NCI-H2029 treated with DMSO at 0.1 percent for 48 hours (cell line): ENCODE measurements at regions not wholly inside any gene's neighbourhood (a gene's known extent, or its start where the extent isn't known, plus 50 kb on each side); places are given as distances from the start of the nearest gene placed in this dataset.

Experiments
- DNase-seq: peaks from one replicate; lab custom pipeline; 2025; lab: John Stamatoyannopoulos, UW

- DNase-seq: no peak
Measured at GRCh38 chr1:63122079-63122478, 200.3 kb upstream of the FOXD3 start.

GRCh38 chr1:63124666-63125191 is 197.6 kb upstream of the FOXD3 start:
- no peak for DNase-seq

DNA sequence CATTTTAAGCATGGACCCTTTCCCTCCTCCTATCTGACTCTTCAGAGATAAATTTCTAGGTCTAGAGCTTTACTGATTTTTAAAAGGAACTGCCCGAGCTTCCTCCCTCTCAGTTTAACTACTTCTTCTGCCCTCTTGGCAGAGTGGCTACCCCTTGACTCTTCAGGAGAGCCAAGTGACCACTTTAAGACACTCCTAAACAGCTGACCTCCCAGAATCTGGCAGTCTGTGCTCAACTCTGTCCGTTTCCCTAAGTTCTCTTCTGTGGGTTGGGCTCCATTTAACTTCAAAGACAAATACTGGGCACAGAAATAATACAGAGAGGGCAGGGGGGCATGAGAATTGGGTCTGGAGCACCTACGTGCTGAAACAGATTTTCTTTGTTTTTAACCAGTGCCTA is 196.3 kb upstream of the FOXD3 start:
- no peak for DNase-seq

- DNase-seq: no peak
Measured at GRCh38 chr1:63127376-63127775, 195.0 kb upstream of the FOXD3 start.

GRCh38 chr1:63128556-63128955 is 193.8 kb upstream of the FOXD3 start:
- DNase-seq: no peak

GRCh38 chr1:63129184-63129583 is 193.2 kb upstream of the FOXD3 start:
- no peak for DNase-seq

DNA sequence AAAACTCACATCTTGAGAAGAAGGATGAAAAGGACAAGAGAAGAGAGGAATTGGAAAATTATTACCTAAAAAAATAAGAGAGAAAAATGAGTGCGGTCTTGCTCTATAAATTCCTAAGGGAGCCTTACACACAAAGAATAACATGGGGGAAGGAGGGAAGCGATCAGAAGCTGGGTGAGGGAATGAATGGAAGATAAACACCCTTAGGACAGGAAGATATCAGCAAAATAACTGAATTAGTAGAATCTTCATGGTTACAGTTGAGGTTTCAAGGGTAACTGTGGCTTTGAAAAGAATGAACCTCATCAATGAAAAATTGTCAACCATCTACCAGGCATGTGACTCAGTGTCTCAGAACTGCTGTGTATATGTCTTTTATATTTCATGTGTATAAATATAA is 192.5 kb upstream of the FOXD3 start:
- no peak for DNase-seq

DNA sequence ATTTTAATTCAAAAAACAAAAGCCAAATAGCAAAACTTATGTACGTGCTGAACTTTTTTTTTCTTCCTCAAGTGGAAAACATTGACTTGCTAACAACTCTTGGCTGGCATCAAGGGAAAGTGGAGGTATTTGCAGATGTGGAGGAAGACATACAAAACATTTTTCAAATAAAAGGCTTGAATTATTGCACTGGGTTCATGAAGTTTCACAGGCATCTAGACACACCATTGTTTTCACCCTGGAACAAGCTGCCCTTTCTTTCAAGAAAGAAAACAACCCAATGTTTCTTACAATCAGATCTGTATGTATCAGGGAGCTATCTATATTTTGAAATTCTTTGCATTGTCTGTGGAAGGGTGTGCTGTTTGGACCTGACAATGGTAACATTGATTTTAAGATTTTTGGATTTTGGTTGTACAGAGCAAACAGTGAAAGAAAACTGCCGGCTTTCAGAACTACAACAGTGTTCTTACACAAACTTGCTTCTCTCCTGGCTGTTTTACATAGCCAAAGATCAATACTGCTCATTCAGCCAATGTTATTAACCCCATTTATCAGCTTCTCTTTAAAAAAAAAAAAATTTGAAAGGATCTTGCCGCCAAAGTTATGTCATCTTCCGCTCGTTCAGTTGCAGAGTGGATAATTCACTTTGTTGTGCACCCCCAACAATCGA is 187.7 kb upstream of the FOXD3 start:
- DNase-seq: no peak

- no peak for DNase-seq
Measured at GRCh38 chr1:63135174-63135512, 187.2 kb upstream of the FOXD3 start.

GRCh38 chr1:63135801-63136200 is 186.6 kb upstream of the FOXD3 start:
- no peak for DNase-seq

DNA sequence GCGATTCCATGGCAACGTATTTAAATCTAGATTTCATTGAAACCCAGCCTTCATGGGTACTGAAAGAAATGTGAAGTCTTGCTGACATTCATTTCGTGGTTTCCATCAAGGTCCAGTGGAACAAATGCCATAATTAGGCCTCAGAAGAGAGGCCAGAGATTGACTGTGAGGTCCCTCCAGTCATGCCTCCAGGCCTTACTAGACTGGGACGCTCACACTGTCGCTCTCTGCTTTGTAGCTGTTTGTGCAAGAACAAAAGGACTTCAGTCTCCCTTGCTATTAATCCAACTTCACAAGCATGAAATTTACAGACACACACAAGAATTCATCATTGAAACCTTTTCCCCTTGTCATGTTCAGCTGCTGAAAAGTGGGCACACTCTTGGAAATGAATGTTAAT is 180.4 kb upstream of the FOXD3 start:
- DNase-seq: no peak

GRCh38 chr1:63143482-63143881 is 178.9 kb upstream of the FOXD3 start:
- DNase-seq: no peak

DNA sequence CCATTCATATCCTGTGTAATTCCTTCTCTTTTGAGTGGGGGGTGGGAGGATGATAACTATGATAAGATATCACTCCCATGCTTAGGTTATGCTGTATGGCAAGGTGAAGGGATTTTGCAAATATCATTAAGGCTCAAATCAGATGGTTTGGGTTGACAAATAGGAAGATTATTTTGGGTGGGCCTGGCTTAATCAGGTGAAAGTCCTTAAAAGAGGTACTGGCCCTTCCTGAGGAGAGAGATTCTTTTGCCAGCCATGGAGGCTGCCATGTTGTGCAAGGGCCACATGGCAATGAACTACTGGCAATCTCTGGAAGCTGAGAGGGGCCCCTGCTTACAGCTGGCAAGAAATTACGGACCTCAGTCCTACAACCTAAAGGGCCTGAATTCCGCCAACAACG is 174.6 kb upstream of the FOXD3 start:
- no peak for DNase-seq

DNA sequence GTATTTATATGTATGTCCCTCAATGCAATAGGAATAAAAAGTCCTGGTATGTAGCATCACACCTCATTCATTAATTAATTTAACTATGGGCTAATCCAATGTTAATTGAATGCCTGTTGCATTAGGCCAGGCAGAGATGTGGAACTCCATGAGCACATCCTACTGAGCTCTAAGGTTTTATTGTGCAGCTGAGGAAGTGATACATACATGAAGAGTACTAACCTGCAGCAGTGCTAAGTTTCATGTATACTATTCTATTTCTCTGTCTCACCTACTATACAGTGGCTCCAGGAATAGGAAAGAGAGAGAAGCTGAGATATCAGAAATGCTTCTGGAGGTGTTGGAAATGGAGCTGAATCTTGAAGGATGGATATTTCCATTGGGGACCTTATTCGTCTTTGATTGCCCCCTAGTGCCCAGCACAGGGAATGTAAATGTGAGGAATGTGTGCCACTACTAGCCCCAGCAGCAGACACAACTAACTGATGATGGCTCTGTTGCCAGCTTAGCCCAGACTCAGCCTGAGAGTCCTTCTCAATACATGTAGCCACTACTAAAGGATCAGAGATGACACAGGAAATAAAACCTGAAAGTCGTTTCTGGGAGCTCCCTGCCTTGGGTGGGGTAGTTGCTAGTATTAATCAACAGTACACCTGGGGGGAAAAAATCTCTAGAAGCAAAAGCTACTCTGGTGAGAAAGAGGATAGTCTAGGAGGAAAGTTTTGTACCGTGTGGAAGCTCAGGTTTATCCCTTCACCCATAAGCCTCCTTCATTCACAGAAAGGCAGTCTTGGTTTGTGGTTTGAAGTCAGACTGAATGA is 173.3 kb upstream of the FOXD3 start:
- DNase-seq: peak; percentile 31

DNA sequence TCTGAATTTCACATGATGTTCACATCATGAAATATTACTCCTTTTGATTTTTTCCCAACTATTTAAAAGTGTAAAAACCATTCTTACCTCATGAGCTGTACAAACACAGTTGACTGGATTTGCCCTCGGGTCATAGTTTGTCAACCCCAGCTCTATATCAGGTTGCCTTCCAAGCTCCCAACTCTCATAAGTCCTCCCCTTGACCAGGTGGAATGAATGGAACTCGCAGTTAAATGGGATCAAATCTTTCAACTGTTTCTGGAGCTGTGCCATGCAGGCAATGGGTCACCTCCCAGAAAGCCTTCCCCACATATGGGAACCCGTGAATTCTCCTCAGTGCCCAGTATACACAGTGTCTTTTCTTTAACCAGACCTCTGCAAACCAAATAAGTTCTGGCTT is 169.8 kb upstream of the FOXD3 start:
- DNase-seq: no peak

GRCh38 chr1:63155437-63155836 is 166.9 kb upstream of the FOXD3 start:
- no peak for DNase-seq

DNA sequence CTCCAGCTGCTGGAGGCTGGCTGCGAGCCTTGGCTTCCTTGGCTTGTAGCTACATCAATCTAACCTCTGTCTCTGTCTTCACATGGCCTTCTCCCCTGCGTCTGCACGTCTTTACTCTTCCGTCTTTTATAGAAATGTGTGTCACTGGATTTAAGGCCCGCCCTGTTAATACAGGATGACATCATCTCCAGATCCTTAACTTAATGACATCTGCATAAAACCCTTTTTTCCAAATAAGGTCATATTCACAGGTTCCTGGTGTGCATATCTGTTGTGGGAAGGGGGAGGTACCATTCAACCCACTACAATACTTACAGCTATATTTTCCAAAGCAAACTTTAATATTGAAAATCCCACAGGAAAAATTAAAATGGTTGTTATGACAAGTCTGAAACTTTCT is 165.3 kb upstream of the FOXD3 start:
- DNase-seq: no peak

- no peak for DNase-seq
Measured at GRCh38 chr1:63169057-63169456, 153.3 kb upstream of the FOXD3 start.

DNA sequence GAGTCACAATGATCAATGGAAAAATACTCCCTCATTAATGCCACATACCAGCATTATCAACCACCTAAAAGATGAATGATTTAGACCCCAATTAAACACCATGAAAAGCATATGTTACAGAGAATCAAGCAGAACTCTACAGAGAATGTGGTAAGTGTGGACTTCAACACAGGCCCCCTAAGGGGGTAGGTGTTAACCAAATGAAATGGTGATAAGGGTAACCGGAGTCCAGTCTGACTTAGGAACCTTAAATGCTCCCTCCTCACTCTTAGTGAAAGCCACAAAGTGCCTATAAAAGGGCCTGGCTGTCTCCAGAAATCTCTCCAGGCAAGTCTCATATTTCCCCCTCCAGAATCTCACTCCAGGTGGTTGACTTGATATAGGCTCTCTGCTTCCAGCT is 149.2 kb upstream of the FOXD3 start:
- DNase-seq: no peak

DNA sequence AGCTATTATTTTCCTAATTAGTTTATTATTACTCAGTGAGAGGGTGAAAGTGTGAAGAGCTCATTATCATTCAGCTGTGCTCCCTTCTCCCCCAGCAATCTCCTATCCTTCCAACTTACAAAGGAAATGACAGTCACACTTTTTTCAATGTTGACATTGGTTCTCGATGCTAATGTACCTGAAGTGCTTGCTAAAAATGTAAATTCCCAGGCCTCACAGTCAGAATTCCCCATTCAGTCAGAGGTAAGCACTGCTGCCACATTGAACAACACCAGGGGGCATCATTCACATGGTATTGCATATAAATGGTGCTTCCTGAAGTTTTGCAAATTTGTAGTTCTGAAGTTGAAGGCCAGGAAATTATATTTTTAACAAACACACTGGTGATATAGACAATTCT is 132.7 kb upstream of the FOXD3 start:
- DNase-seq: peak; percentile 23

- DNase-seq: no peak
Measured at GRCh38 chr1:63190171-63190570, 132.2 kb upstream of the FOXD3 start.

DNA sequence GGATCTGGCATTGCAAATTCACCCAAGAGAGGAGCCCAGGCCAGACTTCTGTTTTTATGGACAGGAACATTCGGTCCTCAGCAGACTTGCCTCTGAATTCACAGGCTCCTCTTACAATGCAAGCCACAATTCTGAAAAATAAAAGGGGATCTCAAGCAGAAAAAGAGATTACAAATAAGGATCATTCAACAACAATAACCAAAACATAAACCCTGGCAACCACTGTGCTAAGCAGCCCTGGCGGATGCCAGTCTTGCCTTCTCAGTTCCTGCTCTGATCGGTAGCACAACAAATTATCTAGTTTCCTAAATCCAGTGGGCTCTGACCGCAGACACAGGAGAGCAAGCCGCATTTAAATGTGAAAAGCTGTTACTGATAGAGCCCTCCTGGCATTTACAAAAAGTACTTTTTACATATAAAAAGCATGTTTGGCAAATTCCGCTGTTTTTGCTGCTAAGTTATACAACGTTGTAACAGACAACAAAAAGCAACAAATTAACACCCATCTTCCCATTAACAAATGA is 123.4 kb upstream of the FOXD3 start:
- DNase-seq: no peak

DNA sequence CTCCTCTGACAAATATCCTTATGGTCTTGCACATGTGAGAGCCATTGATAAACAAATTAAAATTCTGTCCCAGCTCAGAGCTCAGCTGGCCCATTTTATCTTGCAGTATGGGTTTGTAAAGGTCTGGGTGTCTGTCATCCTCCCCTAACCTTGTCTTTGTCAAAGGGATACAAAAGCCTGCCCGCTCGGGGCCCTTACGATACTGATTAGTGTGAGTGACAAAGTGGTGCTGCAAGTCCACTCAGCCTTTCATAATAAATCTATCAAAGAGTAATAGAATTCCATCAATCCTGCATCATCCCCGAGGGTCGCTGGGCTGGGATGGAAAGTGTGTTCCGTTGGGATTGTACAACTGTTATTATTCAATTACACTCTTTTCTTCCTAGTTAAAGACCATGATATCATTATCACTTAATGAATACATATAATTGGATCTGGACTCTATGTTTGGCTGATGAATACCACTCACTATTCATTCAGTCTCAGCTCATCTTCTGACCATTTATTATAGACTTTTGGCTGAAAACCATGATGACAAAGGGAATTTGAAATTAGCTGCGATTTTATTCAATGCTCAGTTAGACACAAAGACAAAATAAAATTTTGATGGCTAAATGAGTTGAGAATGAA is 122.5 kb upstream of the FOXD3 start:
- no peak for DNase-seq
